A204.1 (cell line): ENCODE measurements at regions not wholly inside any gene's neighbourhood (a gene's known extent, or its start where the extent isn't known, plus 50 kb on each side); places are given as distances from the start of the nearest gene placed in this dataset.

Experiments
- FAIRE-seq: peaks from 2 replicates; lab custom pipeline; 2012; peaks lifted over from hg19 to GRCh38; lab: Jason Lieb, UNC

DNA sequence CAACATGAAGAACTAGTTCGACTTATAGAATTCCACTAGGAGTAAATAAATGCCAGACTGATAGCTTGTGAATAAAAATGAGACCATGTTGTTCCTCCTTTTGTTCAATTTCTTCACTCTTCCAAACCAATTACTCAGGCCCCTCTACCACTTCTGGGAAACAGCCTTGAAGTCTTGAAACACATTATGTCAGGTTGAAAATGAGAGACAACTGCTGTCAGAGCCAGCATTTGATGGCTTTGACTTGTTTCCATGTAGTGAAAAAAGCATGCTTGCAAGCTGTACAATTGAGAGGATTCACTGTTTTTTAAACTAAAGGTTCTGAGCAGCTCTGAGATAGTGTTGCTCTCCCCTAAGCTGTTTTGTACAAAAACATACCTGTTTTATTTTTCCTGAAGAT, 337.1 kb upstream of the SGCD start:
- no peak for FAIRE-seq

DNA sequence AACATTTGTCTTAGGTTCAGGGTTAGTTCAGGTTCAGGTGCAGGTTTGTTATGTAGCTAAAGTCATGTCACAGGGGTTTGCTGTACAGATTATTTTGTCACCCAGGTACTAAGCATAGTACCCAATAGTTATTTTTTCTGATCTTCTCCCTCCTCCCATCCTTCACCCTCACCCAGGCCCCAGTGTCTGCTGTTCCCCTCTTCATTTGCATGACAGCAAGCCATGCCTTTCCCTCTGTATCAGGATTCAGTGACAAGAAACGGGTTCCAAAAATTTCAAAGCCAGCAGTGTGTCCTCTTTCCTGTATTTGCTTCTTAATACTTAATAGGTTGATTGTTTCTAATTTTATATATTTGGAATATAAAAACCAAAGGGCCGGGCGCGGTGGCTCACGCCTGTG, 330.8 kb upstream of the SGCD start:
- FAIRE-seq = no peak

DNA sequence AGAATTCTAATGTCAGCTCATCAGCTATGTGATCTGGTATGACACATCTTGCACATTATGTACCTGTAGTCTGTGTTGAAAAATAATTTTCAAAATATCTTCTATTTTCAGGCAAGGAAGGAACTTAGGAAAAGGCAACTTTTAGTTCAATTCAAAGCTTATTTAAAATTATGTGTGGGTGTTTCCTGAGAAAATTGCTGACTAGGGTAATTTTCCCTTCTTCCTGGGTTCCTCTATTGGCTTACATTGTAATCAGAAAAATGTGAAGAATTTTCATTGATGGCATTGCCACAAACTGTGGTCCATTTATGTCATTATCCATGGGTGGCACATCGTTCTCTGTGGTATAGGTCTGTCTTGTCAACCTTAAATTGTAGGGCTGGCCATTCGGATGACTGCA, 328.7 kb upstream of the SGCD start:
- FAIRE-seq = no peak

DNA sequence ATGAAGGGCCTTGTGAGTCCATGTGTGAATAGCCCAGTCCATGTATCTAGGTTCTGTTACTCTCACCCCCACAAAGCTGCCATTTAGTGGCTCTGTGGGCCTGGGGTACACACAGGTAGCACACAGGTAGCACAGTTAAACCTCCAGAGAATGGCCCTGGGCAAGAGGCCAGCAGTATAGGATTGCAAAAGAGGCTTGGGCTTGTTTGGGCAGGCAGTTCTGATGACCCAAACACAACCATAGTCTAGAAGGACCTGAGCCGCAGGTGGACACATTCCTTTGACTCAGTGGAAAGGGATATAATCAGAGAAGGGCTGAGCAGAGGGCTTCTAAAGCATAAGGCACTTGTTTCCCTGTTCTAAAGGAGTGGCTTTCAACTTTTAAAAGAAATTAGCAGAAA, 326.8 kb upstream of the SGCD start:
- no peak for FAIRE-seq

GRCh38 chr5:156004754-156005153, 322.2 kb upstream of the SGCD start:
- FAIRE-seq = no peak

DNA sequence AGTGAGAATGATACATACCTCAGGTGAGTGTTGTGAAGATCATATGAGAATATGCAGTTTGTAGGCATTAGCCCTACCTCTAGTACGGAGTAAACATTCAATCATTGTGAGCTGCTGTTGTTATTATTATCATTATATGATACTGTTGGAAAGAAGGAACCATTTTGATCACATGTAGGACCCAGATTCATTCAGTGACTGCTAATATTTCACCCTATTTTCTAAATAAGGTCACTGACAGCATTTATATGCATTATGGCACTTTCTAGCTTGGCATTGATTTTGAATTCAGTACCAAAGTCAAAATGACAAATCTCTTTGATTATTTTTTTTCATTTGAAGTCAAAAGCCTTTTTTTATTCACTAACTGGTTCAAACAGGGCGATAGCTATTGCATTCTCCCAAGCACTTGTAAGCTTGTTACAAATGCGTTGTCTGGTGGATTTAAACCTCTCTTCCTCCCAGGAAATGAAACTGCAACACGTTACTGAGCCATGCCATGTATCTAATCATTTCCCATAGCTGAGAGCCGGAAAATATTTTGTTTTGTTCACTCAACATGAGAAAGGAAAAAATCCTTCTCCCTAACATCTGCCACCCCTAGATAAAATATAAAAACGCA, 320.8 kb upstream of the SGCD start:
- FAIRE-seq = no peak

DNA sequence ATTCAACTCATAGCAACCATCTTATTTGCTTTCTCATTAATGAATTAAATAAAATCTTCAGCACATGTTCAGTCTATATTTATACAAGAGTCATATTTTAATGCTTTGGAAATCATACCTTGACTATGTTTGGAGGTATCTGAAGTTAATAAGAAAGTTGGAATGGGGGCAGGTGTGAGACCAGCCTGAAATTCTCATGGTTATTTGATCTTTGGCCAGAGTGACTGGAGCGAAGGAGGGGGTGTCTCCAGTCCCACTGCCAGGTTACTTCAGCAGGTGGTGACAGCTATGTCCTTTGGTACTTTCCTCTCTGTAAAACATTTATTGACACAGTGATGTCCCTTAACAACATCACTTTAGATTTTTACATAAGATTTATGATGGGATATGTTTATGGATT, 318.1 kb upstream of the SGCD start:
- no peak for FAIRE-seq

- FAIRE-seq = no peak
Measured at GRCh38 chr5:156009583-156009982, 317.4 kb upstream of the SGCD start.

DNA sequence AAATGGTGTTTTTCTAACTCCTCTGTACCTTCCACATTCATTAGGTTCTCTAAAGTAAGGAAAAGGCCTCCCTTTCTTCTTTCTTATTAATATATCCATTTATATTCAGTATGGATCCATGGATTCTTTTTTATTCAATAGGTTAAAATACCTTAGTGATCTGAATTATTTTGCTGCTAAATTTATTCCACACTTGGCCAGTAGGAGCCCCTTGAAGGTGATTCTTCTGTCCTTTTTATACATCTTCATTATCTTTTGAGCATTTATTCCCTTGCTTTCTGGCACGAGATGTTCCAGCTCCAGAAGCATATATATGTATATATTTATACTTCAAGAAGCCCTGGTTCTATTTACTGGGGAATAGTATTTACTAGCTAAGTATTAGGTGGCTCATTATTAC, 311.8 kb upstream of the SGCD start:
- no peak for FAIRE-seq

- FAIRE-seq = no peak
Measured at GRCh38 chr5:156019130-156019529, 307.8 kb upstream of the SGCD start.

- no peak for FAIRE-seq
Measured at GRCh38 chr5:156019571-156020180, 307.3 kb upstream of the SGCD start.

DNA sequence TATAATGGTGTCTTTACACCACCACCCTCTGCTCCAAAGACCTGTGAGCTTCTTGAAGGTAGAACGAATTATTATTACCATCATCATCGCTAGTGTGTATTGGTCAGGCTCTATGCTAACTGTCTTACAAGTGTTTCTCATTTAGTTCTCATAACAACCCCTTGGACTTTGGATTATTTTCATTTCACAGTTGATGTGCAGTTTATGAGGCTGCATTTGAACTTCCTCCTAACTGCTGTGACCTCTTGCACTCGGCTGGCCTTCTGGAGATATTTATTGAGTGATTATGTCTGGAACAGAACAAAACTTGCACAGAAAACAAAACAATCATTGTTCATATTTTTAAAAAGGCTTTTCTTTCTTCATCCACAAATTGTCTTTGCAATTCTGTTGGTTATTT, 306.3 kb upstream of the SGCD start:
- no peak for FAIRE-seq

DNA sequence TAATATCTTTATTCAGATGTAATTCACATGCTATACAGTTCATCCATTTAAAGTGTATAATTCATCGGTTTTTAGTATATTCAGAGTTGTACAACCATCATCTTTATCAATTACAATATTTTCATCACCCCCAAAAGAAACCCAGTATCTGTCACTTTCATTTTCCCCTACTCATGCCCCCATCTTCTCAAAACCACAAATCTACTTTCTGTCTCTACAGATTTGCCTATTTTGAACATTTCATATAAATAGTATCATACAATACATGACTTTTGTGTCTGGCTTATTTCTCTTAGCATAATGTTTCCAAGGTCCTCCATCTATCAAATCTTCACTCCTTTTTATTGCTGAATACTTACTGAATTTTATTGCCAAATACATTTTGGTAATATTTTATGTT, 305.1 kb upstream of the SGCD start:
- FAIRE-seq = no peak

- no peak for FAIRE-seq
Measured at GRCh38 chr5:156025656-156026055, 301.3 kb upstream of the SGCD start.

- no peak for FAIRE-seq
Measured at GRCh38 chr5:156031181-156031580, 295.8 kb upstream of the SGCD start.

- FAIRE-seq = no peak
Measured at GRCh38 chr5:156036640-156037039, 290.3 kb upstream of the SGCD start.

GRCh38 chr5:156037151-156037909, 289.6 kb upstream of the SGCD start:
- no peak for FAIRE-seq

DNA sequence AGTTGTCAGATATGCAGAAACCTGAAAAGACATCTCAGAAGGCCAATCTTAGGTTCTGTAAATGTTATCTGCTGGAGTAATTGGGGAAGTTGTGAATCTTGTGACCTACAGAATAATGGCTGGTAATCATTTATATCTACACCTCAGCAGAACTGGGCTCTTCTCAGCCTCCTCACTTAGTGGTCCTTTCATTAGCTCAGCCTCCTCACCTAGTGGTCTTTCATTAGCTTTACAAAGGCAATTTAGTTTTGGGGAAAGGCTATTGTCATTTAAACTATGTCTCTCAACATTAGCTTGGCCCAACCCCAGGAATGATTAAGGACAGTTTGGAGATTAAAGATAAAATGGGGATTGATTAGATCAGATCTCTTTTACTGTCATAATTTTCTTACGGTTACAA, 284.2 kb upstream of the SGCD start:
- FAIRE-seq = no peak

DNA sequence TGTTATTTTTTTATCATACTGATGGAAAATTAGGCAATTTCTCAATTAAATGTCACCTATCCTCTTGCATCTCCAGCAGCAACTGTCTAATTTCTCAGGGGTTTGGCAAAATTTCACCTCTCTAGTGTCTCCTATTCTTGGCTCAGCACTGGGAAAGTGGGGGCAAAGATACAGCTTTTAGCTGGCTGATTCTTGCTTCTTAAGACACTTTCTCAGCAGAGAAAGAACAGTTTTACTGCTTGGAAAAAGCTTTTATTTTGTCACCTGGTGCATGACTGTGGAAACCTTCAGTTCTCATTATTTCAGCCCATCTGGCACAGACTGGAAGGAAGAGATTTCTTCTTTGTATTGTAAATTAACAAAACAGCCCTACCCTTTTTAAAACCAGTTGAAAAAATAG, 283.6 kb upstream of the SGCD start:
- no peak for FAIRE-seq

GRCh38 chr5:156051972-156052371, 275.0 kb upstream of the SGCD start:
- FAIRE-seq = no peak

DNA sequence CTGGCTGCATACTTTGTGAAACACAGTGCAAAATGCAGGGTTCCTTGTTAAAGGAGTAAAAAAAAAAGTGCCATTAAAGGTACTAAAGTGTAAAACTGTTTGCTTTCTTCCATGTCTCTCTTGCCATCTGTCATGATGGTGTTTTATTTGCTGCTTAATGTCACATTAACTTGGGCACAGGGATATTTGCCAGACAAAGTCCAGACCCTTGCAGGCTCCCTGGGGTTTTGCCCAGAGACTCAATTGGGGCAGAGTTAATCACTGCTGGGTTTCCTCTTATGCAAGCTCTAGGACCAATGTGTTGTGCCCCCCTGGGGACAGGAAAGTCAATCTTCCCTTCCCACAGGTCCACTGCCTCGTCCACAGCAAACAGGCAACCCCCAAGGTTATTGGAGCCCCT, 274.3 kb upstream of the SGCD start:
- no peak for FAIRE-seq

GRCh38 chr5:156053056-156053455, 273.9 kb upstream of the SGCD start:
- no peak for FAIRE-seq

DNA sequence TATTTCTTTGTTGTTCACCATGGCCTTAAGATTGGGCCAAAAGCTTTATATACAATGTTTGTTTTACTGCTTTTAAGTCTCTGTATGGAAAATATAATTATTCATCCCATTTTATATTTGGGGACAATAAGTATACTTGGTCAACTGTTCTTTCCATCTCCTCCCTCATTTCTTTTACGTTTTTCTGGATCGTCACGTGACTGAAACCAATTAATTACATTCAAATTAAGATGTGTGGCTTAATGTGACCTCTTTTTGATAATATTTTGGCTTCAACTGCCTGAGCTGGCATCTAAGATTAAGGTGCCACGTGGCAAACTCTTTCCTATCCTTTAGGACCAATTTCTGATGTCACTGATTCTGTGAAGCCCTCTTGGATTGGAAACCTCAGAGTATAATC, 250.1 kb upstream of the SGCD start:
- no peak for FAIRE-seq

DNA sequence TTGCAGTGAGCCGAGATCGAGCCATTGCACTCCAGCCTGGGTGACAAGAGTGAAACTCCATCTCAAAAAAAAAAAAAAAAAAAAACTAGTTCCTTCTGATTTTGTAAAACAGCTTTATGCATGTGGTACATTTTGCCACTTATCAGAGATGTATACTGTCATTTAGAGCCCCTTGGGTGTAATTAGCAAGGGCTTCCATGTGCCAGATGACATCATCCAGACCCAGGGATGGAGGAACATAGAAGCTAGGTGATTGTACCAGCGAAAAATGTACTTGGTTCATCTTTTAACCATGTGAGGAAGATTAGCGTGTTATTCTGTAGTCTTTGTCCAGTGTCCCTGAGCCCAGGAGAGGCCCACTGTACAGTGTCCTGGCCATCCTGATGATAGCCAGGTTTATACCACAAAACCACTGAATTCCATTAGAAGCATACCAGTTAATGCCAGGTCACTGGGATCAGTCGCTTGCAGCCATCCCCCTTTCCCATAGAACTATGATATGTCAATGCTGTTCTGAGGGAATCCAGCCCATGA, 239.3 kb upstream of the SGCD start:
- FAIRE-seq = no peak
